K562 (cell line): ENCODE measurements at regions not wholly inside any gene's neighbourhood (a gene's known extent, or its start where the extent isn't known, plus 50 kb on each side); places are given as distances from the start of the nearest gene placed in this dataset.

ENCODE experiments used
- ATAC-seq: fragments of 200-7000 bp; cut with Tn5 transposase; 3 replicates; pipeline ENCODE4 v1.9.1; 2020; ENCODE audit warnings: moderate library complexity
- BruUV-seq: library from RNA; stranded (reverse); fragments of 400-500 nt; replicated peaks from 2 replicates; lab custom pipeline; 2021; lab: Mats Ljungman, UMichigan
- CTCF ChIA-PET: fragments of 300-600 bp; formaldehyde crosslinking; extraction: SDS; loops from one replicate; lab custom pipeline; 2021; ENCODE audit warnings: low intra/inter-chr PET ratio; lab: Yijun Ruan, JAX
- POLR2A ChIA-PET: fragments of 300-600, 350-650 bp; sonication (Branson Sonifier 250); formaldehyde crosslinking; extraction: SDS; loops from one replicate; lab custom pipeline; 2021; ENCODE audit warnings: antibody characterized with exemption, inconsistent platforms; lab: Yijun Ruan, JAX
- DNase-seq, 4 experiments: peaks; one replicate each; pipeline versions ENCODE4 v3.0.0 to v3.0.0-alpha.2; 2011 to 2018; ENCODE audit warnings: low spot score in 3 of 4, mixed read lengths in 3 of 4; ENCODE audit errors: extremely low read depth in 1 of 4
- FAIRE-seq: peaks from 2 replicates; lab custom pipeline; 2011; peaks lifted over from hg19 to GRCh38; lab: Jason Lieb, UNC
- H2AFZ ChIP-seq: 2 replicates; pipeline ENCODE4 v1.6.0; 2011; ENCODE audit warnings: low read depth, low read length, control low read depth, inconsistent platforms
- H3K27ac ChIP-seq: fragments of 200-600 bp; 3 replicates; pipeline ENCODE4 v1.8.0; 2011; ENCODE audit warnings: low read depth, mild to moderate bottlenecking, control low read depth, inconsistent platforms, low read length, moderate library complexity, mixed read lengths; ENCODE audit errors: extremely low read depth
- H3K27me3 ChIP-seq, 2 experiments: fragments of 300-600 bp in 1 of 2; 2 replicates in 1 of 2; 3 replicates in 1 of 2; pipeline versions ENCODE4 v1.6.0 to v1.8.0; 2011; ENCODE audit warnings: inconsistent platforms in 2 of 2, low read length in 2 of 2, mild to moderate bottlenecking in 1 of 2, mixed read lengths in 1 of 2, moderate library complexity in 1 of 2; ENCODE audit not compliant: control insufficient read depth in 2 of 2, insufficient read depth in 2 of 2
- H3K36me3 ChIP-seq: fragments of 300-600 bp; 3 replicates; pipeline ENCODE4 v1.8.0; 2011; ENCODE audit warnings: mild to moderate bottlenecking, low read length, inconsistent platforms; ENCODE audit not compliant: control insufficient read depth, insufficient read depth
- H3K4me1 ChIP-seq, 2 experiments: fragments of 200-600 bp in 1 of 2; replicated peaks in 1 of 2; 2 replicates in 1 of 2; 3 replicates in 1 of 2; pipeline versions ENCODE4 v1.5.1 to v1.8.0; 2011; ENCODE audit warnings: inconsistent platforms in 2 of 2, low read length in 2 of 2, mild to moderate bottlenecking in 1 of 2, mixed read lengths in 1 of 2, moderate library complexity in 1 of 2; ENCODE audit not compliant: control insufficient read depth in 2 of 2, insufficient read depth in 2 of 2
- H3K4me2 ChIP-seq: 2 replicates; pipeline ENCODE4 v1.6.1; 2011; ENCODE audit warnings: low read length, control low read depth, inconsistent platforms, mixed read lengths; ENCODE audit not compliant: insufficient read depth
- H3K4me3 ChIP-seq: fragments of 200-600 bp; sonication (generic), shearing (Covaris generic); 2 replicates; pipeline ENCODE4 v1.5.1; 2016; ENCODE audit warnings: control low read depth, inconsistent platforms
- H3K79me2 ChIP-seq: fragments of 200-600 bp; 3 replicates; pipeline ENCODE4 v1.8.0; 2011; ENCODE audit warnings: low read length, inconsistent platforms; ENCODE audit not compliant: control insufficient read depth, insufficient read depth
- H3K9ac ChIP-seq, 2 experiments: 2 replicates each; pipeline versions ENCODE4 v1.6.0 to v1.6.1; 2011; ENCODE audit warnings: low read depth in 2 of 2, low read length in 2 of 2, control low read depth in 1 of 2, inconsistent platforms in 1 of 2, mild to moderate bottlenecking in 1 of 2, mixed read lengths in 1 of 2; ENCODE audit not compliant: insufficient read depth in 1 of 2
- H3K9me1 ChIP-seq: one replicate; pipeline ENCODE4 v1.6.0; 2011; ENCODE audit warnings: inconsistent platforms, mild to moderate bottlenecking, low read length, moderate library complexity; ENCODE audit not compliant: control insufficient read depth, insufficient read depth
- H3K9me3 ChIP-seq: replicated peaks from 2 replicates; pipeline ENCODE4 v1.5.1; 2011; ENCODE audit warnings: low read depth, low read length, inconsistent platforms; ENCODE audit not compliant: control insufficient read depth, insufficient read depth
- H4K20me1 ChIP-seq: replicated peaks from 2 replicates; pipeline ENCODE4 v1.6.1; 2011; ENCODE audit warnings: low read length, inconsistent platforms, mixed read lengths; ENCODE audit not compliant: control insufficient read depth, insufficient read depth
- CREM ChIP-seq: IDR thresholded peaks from 2 replicates; pipeline ENCODE4 v1.6.1; 2014; ENCODE audit warnings: antibody characterized with exemption, low read depth
- FOXJ3 ChIP-seq: sonication (generic); formaldehyde crosslinking; IDR thresholded peaks from 2 replicates; pipeline ENCODE4 v1.4.0; 2020; ENCODE audit warnings: mild to moderate bottlenecking, missing genetic modification reagents
- FOXK2 ChIP-seq, 2 experiments: fragments of 450-650 bp; IDR thresholded peaks in 1 of 2; conservative IDR thresholded peaks in 1 of 2; 2 replicates each; pipeline ENCODE4 v1.6.1; 2016; ENCODE audit warnings: low read depth in 2 of 2, mild to moderate bottlenecking in 1 of 2
- PCBP2 ChIP-seq: fragments of 200-400 bp; formaldehyde crosslinking; IDR thresholded peaks from 2 replicates; pipeline ENCODE4 v1.6.1; 2018; ENCODE audit warnings: low read length, low read depth, mild to moderate bottlenecking, moderate library complexity; ENCODE audit not compliant: poor library complexity, severe bottlenecking
- POLR3G ChIP-seq: IDR thresholded peaks from 2 replicates; pipeline ENCODE4 v1.6.1; 2011; ENCODE audit not compliant: insufficient read length, insufficient replicate concordance; ENCODE audit errors: extremely low read depth
- SAP30 ChIP-seq: fragments of 200-600 bp; sonication (generic); IDR thresholded peaks from 2 replicates; pipeline ENCODE4 v1.6.1; 2012; ENCODE audit warnings: borderline replicate concordance, low read depth, mild to moderate bottlenecking, moderate library complexity, low read length, control low read depth, inconsistent platforms; ENCODE audit not compliant: insufficient read depth, poor library complexity, severe bottlenecking
- ZNF140 ChIP-seq: fragments of 250-450 bp; sonication (Bioruptor Pico); IDR thresholded peaks from 2 replicates; pipeline ENCODE4 v1.8.0; 2021; ENCODE audit warnings: moderate library complexity, mild to moderate bottlenecking, inconsistent platforms
- ZNF408 ChIP-seq: fragments of 250-450 bp; sonication (Bioruptor Pico); IDR thresholded peaks from 2 replicates; pipeline ENCODE4 v1.4.0; 2020; ENCODE audit warnings: low read depth, mild to moderate bottlenecking, moderate library complexity
- WGBS: fragments of 100-300 bp; shearing (Covaris generic); methylation state at CpG from one replicate; pipeline ENCODE4 v1.1.6; 2016; ENCODE audit warnings: low coverage, mixed read lengths; ENCODE audit not compliant: insufficient coverage; ENCODE audit errors: missing lambda C conversion rate; 5-methylcytosine and 5-hydroxymethylcytosine counted together
- in situ Hi-C: fragments of 300-500 bp; cut with MboI; formaldehyde crosslinking; loops from 4 replicates; pipeline ENCODE4 v1.15.0; 2018; ENCODE audit warnings: inconsistent platforms, mixed read lengths
- intact Hi-C: fragments of 100-400 bp; cut with micrococcal nuclease; formaldehyde crosslinking; loops from 2 replicates; pipeline ENCODE4 v1.14.2; 2022
- TF ChIP-seq, protein P1 (sequence below): fragments of 450-650 bp; conservative IDR thresholded peaks from 2 replicates; pipeline ENCODE4 v1.6.1; 2016; ENCODE audit warnings: missing genetic modification characterization, low read depth, mild to moderate bottlenecking, control low read depth, missing compliant biosample characterization
- TF ChIP-seq, protein P2 (sequence below): fragments of 250-450 bp; sonication (Bioruptor Pico); IDR thresholded peaks from 2 replicates; pipeline ENCODE4 v1.5.0; 2021; ENCODE audit warnings: mild to moderate bottlenecking, borderline replicate concordance
- TF ChIP-seq, protein P3 (sequence below): fragments of 250-450 bp; sonication (Bioruptor Pico); IDR thresholded peaks from 2 replicates; pipeline ENCODE4 v1.8.0; 2021; ENCODE audit warnings: borderline replicate concordance, mild to moderate bottlenecking, moderate library complexity; ENCODE audit not compliant: poor library complexity, severe bottlenecking

DNA sequence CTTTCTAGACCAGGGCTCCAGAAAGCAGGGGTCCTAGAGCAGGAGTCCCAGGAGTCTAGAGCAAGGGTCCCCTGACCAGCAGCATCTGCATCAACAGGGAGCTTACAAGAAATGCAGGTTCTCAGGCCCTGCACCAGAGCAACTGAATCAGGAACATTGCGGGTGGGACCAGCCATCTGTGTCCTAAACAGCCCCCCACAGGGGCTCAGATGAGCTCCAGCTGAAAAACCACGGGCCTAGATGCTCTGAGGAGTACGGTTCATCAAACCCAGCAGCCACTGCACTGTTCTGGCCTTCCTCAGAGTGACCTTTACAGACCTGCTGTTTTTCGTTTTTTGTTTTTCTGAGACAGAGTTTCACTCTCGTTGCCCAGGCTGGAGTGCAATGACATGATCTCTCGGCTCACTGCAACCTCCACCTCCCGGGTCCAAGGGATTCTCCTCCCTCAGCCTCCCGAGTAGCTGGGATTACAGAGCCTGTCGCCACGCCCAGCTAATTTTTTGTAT is 438.2 kb downstream of the SOX9 start:
- Histone ChIP-seq H3K9me1 (no peaks in the 10 kb centered on the region), H4K20me1 (peaks cover 6% of the 10 kb centered on the region), H3K36me3 (no peaks in the 10 kb centered on the region), H3K4me3 (no peak overlapping the region), H3K27ac (no peak overlapping the region), H3K4me1 (peaks cover 0 to 4% of the 10 kb centered on the region in 2 experiments; a peak in 1 of 5 replicates), H2AFZ (no peak overlapping the region), H3K4me2 (no peak overlapping the region), H3K27me3 (peaks cover 0 to 16% of the 10 kb centered on the region in 2 experiments; a peak in 1 of 5 replicates), H3K79me2 (no peaks in the 10 kb centered on the region), H3K9me3 (no peaks in the 10 kb centered on the region), H3K9ac (no peak overlapping the region)
- POLR2A ChIA-PET = interaction anchor here (0.5 to 0.6 kb wide), 2 partner anchors 78 to 807 kb away, joined by 3 read pairs; no protein-coding TSS in a partner anchor
- no peak for FAIRE-seq
- ATAC-seq = no peak
- BruUV-seq = no TSS peak
- intact Hi-C loops (no loop called here), in situ Hi-C loops (loop anchor here (10.0 kb wide), 1 partner anchor 806 kb away; no protein-coding TSS in a partner anchor)
- 0% methylated on average over 10 of the region's 10 CpGs for WGBS
- CTCF ChIA-PET = interaction anchor here (0.6 to 0.7 kb wide), 2 partner anchors 1236 to 1640 kb away, joined by 3 read pairs; no protein-coding TSS in a partner anchor
- DNase-seq = no peak
- TF ChIP-seq FOXJ3 (CRISPR knock-in tag) = no peak
- no peak for TF ChIP-seq POLR3G
- no peak for TF ChIP-seq PCBP2
- TF ChIP-seq, protein P1, sequence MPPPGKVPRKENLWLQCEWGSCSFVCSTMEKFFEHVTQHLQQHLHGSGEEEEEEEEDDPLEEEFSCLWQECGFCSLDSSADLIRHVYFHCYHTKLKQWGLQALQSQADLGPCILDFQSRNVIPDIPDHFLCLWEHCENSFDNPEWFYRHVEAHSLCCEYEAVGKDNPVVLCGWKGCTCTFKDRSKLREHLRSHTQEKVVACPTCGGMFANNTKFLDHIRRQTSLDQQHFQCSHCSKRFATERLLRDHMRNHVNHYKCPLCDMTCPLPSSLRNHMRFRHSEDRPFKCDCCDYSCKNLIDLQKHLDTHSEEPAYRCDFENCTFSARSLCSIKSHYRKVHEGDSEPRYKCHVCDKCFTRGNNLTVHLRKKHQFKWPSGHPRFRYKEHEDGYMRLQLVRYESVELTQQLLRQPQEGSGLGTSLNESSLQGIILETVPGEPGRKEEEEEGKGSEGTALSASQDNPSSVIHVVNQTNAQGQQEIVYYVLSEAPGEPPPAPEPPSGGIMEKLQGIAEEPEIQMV (tag) = no peak
- TF ChIP-seq ZNF408 (CRISPR knock-in tag) = no peak
- TF ChIP-seq ZNF140 = no peak
- TF ChIP-seq CREM = no peak
- TF ChIP-seq, protein P2, sequence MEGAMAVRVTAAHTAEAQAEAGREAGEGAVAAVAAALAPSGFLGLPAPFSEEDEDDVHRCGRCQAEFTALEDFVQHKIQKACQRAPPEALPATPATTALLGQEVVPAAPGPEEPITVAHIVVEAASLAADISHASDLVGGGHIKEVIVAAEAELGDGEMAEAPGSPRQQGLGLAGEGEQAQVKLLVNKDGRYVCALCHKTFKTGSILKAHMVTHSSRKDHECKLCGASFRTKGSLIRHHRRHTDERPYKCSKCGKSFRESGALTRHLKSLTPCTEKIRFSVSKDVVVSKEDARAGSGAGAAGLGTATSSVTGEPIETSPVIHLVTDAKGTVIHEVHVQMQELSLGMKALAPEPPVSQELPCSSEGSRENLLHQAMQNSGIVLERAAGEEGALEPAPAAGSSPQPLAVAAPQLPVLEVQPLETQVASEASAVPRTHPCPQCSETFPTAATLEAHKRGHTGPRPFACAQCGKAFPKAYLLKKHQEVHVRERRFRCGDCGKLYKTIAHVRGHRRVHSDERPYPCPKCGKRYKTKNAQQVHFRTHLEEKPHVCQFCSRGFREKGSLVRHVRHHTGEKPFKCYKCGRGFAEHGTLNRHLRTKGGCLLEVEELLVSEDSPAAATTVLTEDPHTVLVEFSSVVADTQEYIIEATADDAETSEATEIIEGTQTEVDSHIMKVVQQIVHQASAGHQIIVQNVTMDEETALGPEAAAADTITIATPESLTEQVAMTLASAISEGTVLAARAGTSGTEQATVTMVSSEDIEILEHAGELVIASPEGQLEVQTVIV = no peak
- no peak for TF ChIP-seq SAP30
- TF ChIP-seq, protein P3, sequence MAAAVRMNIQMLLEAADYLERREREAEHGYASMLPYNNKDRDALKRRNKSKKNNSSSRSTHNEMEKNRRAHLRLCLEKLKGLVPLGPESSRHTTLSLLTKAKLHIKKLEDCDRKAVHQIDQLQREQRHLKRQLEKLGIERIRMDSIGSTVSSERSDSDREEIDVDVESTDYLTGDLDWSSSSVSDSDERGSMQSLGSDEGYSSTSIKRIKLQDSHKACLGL = no peak
- TF ChIP-seq FOXK2 (conservative IDR thresholded peaks at IDR 0.05 in 1 of 2, IDR thresholded peaks at IDR 0.05 in 1 of 2; ENCODE audit: low read depth in 2 of 2) = no peak
